Right ventricle myocardium inferior (tissue), 1 donor: ENCODE measurements at regions not wholly inside any gene's neighbourhood (a gene's known extent, or its start where the extent isn't known, plus 50 kb on each side); places are given as distances from the start of the nearest gene placed in this dataset.
"Not testable (repeated sequence)": the region's sequence is repeated elsewhere in the genome, so short reads cannot be mapped to it uniquely, and the experiment has no call there.

Experiments
- ATAC-seq: fragments of 200-7000 bp; cut with Tn5 transposase; one replicate; pipeline ENCODE4 v1.9.1; 2020; ENCODE audit warnings: mild to moderate bottlenecking, moderate library complexity
- DNase-seq: peaks from one replicate; pipeline ENCODE4 v3.0.0; 2021; ENCODE audit errors: missing footprints
- intact Hi-C: fragments of 100-400 bp; cut with DNase I; formaldehyde crosslinking; loops from one replicate; pipeline ENCODE4 v1.11.0; 2022
- donor health status: DM: no; HTN: yes; CAD: no; lungs with severe emphysema.

- intact Hi-C loops: no loop called here
- DNase-seq: no peak
- ATAC-seq: no peak
Observed at GRCh38 chr3:177899275-177900067, 636.8 kb upstream of the KCNMB2 start.

DNA sequence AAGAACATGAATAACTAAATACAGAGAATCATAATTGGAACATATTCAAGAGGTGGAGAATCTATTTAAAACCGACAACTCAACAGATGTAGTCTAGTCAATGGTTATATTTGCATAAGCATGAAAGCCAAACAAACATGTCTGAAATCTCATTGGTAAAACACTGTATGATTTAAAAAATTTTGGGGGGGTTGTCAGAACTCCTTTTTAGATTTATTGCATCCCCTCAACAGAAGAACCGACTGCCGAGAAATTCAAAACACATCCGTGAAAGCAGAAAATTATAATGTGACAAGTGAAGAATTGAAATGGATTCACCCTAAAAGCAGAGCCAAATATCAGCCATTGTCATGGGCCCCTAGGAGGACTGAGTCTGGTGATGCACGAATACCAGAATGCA, 633.4 kb upstream of the KCNMB2 start:
- intact Hi-C loops: no loop called here
- DNase-seq: no peak
- ATAC-seq: no peak

DNA sequence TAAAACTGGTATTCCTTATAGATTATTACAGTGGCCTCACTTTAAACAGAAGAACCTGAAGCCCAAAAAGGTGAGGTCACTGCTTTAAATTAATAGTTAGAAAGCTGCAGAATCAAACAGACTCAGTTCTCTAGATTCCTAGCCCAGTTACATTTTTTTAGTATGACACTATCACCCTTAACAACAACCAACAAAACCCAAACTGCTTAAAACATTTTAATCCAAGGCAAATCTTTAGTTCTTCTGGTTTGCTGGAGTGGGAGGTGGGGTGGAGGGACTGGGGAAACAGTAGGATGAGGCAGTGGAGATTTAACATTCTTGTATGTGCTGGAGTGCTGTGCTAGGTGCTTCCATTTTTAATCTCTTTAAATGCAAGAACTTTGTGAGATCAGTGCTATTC, 631.6 kb upstream of the KCNMB2 start:
- no peak for DNase-seq
- ATAC-seq: no peak
- intact Hi-C loops: no loop called here

DNA sequence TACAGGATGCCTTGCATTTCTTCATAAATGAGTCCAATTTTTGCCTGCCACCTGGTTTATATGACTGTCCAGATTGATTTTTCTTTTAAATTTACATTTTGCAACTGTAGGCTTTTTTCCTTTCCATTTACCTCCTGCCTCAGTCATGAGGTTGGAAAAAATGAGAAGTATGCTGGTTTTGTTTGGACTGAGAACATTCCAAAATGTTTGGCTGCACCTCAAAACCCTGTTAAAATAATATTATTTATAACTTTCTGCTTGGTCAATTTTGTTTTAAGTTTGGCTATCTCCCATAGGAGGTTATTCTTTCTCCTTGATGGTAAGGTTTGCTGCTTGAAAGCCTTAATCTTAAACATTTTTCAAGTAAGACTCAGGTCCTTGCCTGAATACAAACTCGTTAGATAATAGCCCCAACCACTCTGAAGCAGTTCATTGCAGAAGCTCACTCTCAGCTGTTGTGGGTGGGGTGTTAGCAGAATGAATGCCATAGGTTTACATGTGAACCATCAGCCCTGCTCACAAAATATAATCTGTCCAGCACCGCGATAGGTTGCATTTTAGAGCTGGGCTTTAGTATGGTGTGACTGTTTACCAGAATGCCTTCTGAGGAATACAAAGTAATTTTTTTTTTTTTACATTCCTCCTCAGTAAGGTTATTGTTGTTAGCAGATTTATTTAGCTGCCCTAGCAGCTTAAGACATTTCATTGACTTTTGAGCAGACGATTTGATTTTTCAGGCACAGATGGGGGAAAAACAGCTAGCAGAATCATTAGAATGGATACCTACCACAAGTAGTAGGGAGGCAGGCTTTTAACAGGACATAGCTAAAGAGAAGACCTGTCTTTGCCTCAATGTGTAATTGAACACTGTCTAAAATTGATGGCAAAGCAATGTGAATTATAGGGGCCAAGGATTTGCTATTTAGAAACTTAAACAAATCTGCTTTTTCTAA, 630.8 kb upstream of the KCNMB2 start:
- intact Hi-C loops: no loop called here
- DNase-seq: no peak
- peak; percentile 44 for ATAC-seq

GRCh38 chr3:177906126-177906511, 630.1 kb upstream of the KCNMB2 start:
- ATAC-seq (peak; percentile 81), DNase-seq (no peak)
- intact Hi-C loops: no loop called here

GRCh38 chr3:177906578-177907229, 629.5 kb upstream of the KCNMB2 start:
- ATAC-seq: no peak
- DNase-seq: no peak
- intact Hi-C loops: no loop called here

- intact Hi-C loops, DNase-seq, ATAC-seq: not testable (repeated sequence)
Observed at GRCh38 chr3:177909530-177909929, 626.7 kb upstream of the KCNMB2 start.

GRCh38 chr3:177914224-177914623, 622.0 kb upstream of the KCNMB2 start:
- no peak for DNase-seq
- intact Hi-C loops: no loop called here

DNA sequence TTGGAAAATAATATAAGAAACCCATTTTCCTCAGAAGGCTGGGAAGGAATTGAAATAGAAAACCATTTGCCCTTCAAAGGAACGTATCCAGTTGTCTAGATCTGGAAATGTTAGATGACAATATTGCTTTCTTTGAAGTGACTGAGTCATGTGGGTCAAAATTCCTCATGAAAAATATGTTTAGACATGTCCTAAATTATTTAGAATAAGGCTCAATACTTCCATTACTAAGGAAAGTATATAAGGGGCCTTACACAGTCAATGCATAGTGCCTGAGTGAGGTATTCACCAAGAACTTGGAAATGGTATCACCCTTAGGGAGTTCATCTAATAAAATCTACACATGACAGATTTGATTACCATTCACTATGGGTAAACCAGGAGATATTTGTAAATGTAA, 619.8 kb upstream of the KCNMB2 start:
- DNase-seq: no peak
- intact Hi-C loops: no loop called here
- no peak for ATAC-seq

More at GRCh38 chr3:177914224-177914623, 622.0 kb upstream of the KCNMB2 start:
- ATAC-seq: no peak

- ATAC-seq (no peak), DNase-seq (no peak)
- intact Hi-C loops: no loop called here
Observed at GRCh38 chr3:177917234-177917861, 618.9 kb upstream of the KCNMB2 start.

GRCh38 chr3:177921153-177921552, 615.1 kb upstream of the KCNMB2 start:
- ATAC-seq (no peak), DNase-seq (no peak)
- intact Hi-C loops: no loop called here

GRCh38 chr3:177924261-177924660, 612.0 kb upstream of the KCNMB2 start:
- DNase-seq (no peak), ATAC-seq (no peak)
- intact Hi-C loops: no loop called here

- intact Hi-C loops: no loop called here
- ATAC-seq (no peak), DNase-seq (no peak)
Observed at GRCh38 chr3:177928172-177928873, 607.9 kb upstream of the KCNMB2 start.

GRCh38 chr3:177929310-177929709, 606.9 kb upstream of the KCNMB2 start:
- DNase-seq (no peak), ATAC-seq (no peak)
- intact Hi-C loops: no loop called here

- intact Hi-C loops: loop anchor here (5.0 kb wide), 1 partner anchor 242 kb away; no protein-coding TSS in a partner anchor
- DNase-seq (no peak), ATAC-seq (no peak)
Observed at GRCh38 chr3:177930771-177931170, 605.5 kb upstream of the KCNMB2 start.

GRCh38 chr3:177931346-177931745, 604.9 kb upstream of the KCNMB2 start:
- no peak for DNase-seq
- intact Hi-C loops: loop anchor here (5.0 kb wide), 1 partner anchor 241 kb away; no protein-coding TSS in a partner anchor
- no peak for ATAC-seq

- DNase-seq (no peak), ATAC-seq (no peak)
- intact Hi-C loops: loop anchor here (5.0 kb wide), 1 partner anchor 240 kb away; no protein-coding TSS in a partner anchor
Observed at GRCh38 chr3:177932346-177932745, 603.9 kb upstream of the KCNMB2 start.
